ENCODE measurements at regions not wholly inside any gene's neighbourhood (a gene's known extent, or its start where the extent isn't known, plus 50 kb on each side); places are given as distances from the start of the nearest gene placed in this dataset.

- peak; percentile 37 for TF ChIP-seq CTCF (IDR thresholded peaks at IDR 0.05; ENCODE audit: poor library complexity)
- no peak for TF ChIP-seq EZH2 (IDR thresholded peaks at IDR 0.05; ENCODE audit: borderline replicate concordance)
Measured at GRCh38 chr15:79168922-79169456, 78.4 kb upstream of the RASGRF1 start.

All from hepatocyte (in vitro differentiated cells).